HCT116 (cell line): ENCODE measurements at regions not wholly inside any gene's neighbourhood (a gene's known extent, or its start where the extent isn't known, plus 50 kb on each side); places are given as distances from the start of the nearest gene placed in this dataset.

Source experiments
- EGR1 ChIP-seq: IDR thresholded peaks from 2 replicates; pipeline ENCODE4 v1.6.1; 2012; ENCODE audit warnings: low read depth
- EZH2 ChIP-seq: fragments of 200-600 bp; sonication (generic); IDR thresholded peaks from 2 replicates; pipeline ENCODE4 v1.6.1; 2017; ENCODE audit warnings: antibody characterized with exemption, mixed run types
- EZH2phosphoT487 ChIP-seq: fragments of 200-600 bp; IDR thresholded peaks from 2 replicates; pipeline ENCODE4 v1.6.1; 2018; ENCODE audit warnings: antibody characterized with exemption, borderline replicate concordance
- JUND ChIP-seq: IDR thresholded peaks from 2 replicates; pipeline ENCODE4 v1.6.1; 2012
- POLR2A ChIP-seq: IDR thresholded peaks from 2 replicates; pipeline ENCODE4 v1.7.0; 2011; ENCODE audit warnings: borderline replicate concordance; ENCODE audit not compliant: insufficient read depth, insufficient read length; ENCODE audit errors: extremely low read depth
- RAD21 ChIP-seq: IDR thresholded peaks from 2 replicates; pipeline ENCODE4 v1.6.1; 2012; ENCODE audit warnings: low read depth, mild to moderate bottlenecking
- TF ChIP-seq, protein P1 (sequence below): IDR thresholded peaks from 2 replicates; pipeline ENCODE4 v1.6.1; 2012
- TF ChIP-seq, protein P2 (sequence below), 3 experiments: fragments of 200-600 bp in 1 of 3; sonication (generic) in 1 of 3; IDR thresholded peaks in 2 of 3; conservative IDR thresholded peaks in 1 of 3; 2 replicates each; pipeline ENCODE4 v1.5.1; 2012 to 2017; ENCODE audit warnings: low read depth in 2 of 3, low read length in 2 of 3, antibody characterized with exemption in 1 of 3, borderline replicate concordance in 1 of 3, control low read depth in 1 of 3, mild to moderate bottlenecking in 1 of 3, mixed read lengths in 1 of 3, mixed run types in 1 of 3, moderate library complexity in 1 of 3; ENCODE audit not compliant: insufficient read depth in 1 of 3

DNA sequence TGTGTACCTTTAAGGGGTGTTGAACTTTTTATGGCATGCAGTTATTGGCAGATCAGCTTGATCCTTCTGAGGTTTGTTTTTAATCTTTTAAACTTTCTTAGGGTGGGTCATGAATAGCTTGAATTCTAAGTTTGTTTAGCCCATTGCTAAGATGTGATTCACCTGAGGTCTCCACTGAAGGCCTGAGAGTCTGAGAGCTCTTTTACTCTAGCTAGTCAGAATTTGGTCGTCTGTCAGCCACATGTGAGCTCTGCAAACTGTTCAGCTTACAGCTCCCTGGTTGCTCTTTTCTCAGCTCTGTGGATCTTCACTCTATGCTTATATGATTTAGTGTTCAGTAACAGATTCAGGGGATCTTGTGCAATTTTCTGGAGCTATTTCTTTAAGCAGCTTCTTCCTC lies 161.3 kb downstream of the ABHD5 start:
- TF ChIP-seq, protein P1, sequence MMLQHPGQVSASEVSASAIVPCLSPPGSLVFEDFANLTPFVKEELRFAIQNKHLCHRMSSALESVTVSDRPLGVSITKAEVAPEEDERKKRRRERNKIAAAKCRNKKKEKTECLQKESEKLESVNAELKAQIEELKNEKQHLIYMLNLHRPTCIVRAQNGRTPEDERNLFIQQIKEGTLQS = no peak
- TF ChIP-seq EZH2phosphoT487 (no peak), POLR2A (no peak), EGR1 (no peak), RAD21 (no peak), EZH2 (no peak), JUND (no peak)
- TF ChIP-seq, protein P2, sequence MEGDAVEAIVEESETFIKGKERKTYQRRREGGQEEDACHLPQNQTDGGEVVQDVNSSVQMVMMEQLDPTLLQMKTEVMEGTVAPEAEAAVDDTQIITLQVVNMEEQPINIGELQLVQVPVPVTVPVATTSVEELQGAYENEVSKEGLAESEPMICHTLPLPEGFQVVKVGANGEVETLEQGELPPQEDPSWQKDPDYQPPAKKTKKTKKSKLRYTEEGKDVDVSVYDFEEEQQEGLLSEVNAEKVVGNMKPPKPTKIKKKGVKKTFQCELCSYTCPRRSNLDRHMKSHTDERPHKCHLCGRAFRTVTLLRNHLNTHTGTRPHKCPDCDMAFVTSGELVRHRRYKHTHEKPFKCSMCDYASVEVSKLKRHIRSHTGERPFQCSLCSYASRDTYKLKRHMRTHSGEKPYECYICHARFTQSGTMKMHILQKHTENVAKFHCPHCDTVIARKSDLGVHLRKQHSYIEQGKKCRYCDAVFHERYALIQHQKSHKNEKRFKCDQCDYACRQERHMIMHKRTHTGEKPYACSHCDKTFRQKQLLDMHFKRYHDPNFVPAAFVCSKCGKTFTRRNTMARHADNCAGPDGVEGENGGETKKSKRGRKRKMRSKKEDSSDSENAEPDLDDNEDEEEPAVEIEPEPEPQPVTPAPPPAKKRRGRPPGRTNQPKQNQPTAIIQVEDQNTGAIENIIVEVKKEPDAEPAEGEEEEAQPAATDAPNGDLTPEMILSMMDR (IDR thresholded peaks at IDR 0.05 in 2 of 3, conservative IDR thresholded peaks at IDR 0.05 in 1 of 3; ENCODE audit: borderline replicate concordance in 1 of 3, insufficient read depth in 1 of 3, low read depth in 2 of 3, low read length in 2 of 3) = no peak
